HepG2 (cell line): ENCODE measurements at regions not wholly inside any gene's neighbourhood (a gene's known extent, or its start where the extent isn't known, plus 50 kb on each side); places are given as distances from the start of the nearest gene placed in this dataset.

Experiments
- ATAC-seq: fragments of 200-7000 bp; cut with Tn5 transposase; 3 replicates; pipeline ENCODE4 v1.9.1; 2020; ENCODE audit warnings: mild to moderate bottlenecking, moderate library complexity
- BruUV-seq: library from RNA; stranded (reverse); fragments of 400-500 nt; replicated peaks from 2 replicates; lab custom pipeline; 2021; lab: Mats Ljungman, UMichigan
- CTCF ChIA-PET: fragments of 300-600 bp; formaldehyde crosslinking; extraction: SDS; loops from one replicate; lab custom pipeline; 2021; ENCODE audit warnings: low total read pairs, inconsistent platforms, low intra/inter-chr PET ratio; lab: Yijun Ruan, JAX
- POLR2A ChIA-PET: fragments of 350-600 bp; sonication (Branson Sonifier 250); formaldehyde crosslinking; loops from one replicate; lab custom pipeline; 2020; ENCODE audit warnings: antibody characterized with exemption, inconsistent platforms; lab: Yijun Ruan, JAX
- DNase-seq: peaks from one replicate; pipeline ENCODE4 v3.0.0-alpha.2; 2015; ENCODE audit warnings: low spot score
- FAIRE-seq: peaks from 3 replicates; lab custom pipeline; 2011; peaks lifted over from hg19 to GRCh38; lab: Jason Lieb, UNC
- H2AFZ ChIP-seq: one replicate; pipeline ENCODE4 v1.6.1; 2011; ENCODE audit warnings: low read length, inconsistent platforms
- H3K27ac ChIP-seq: fragments of 300-600 bp; 3 replicates; pipeline ENCODE4 v1.8.0; 2011; ENCODE audit warnings: mixed run types, mild to moderate bottlenecking, mixed read lengths, low read length, inconsistent platforms; ENCODE audit not compliant: insufficient read depth; ENCODE audit errors: extremely low read length
- H3K27me3 ChIP-seq, 2 experiments: fragments of 200-600 bp in 1 of 2; 2 replicates in 1 of 2; 3 replicates in 1 of 2; pipeline versions ENCODE4 v1.6.0 to v1.8.0; 2011; ENCODE audit warnings: low read length in 2 of 2, mild to moderate bottlenecking in 2 of 2, moderate library complexity in 2 of 2, inconsistent platforms in 1 of 2; ENCODE audit not compliant: insufficient read depth in 2 of 2, control insufficient read depth in 1 of 2
- H3K36me3 ChIP-seq, 2 experiments: fragments of 200-600 bp in 1 of 2; replicated peaks in 1 of 2; 2 replicates in 1 of 2; 3 replicates in 1 of 2; pipeline versions ENCODE4 v1.5.1 to v1.8.0; 2011; ENCODE audit warnings: low read length in 2 of 2, inconsistent platforms in 1 of 2; ENCODE audit not compliant: insufficient read depth in 2 of 2, control insufficient read depth in 1 of 2
- H3K4me1 ChIP-seq: 2 replicates; pipeline ENCODE4 v1.5.1; 2012; ENCODE audit warnings: low read length, inconsistent platforms; ENCODE audit not compliant: insufficient read depth
- H3K4me2 ChIP-seq: 2 replicates; pipeline ENCODE4 v1.6.0; 2011; ENCODE audit warnings: low read depth, low read length, inconsistent platforms
- H3K4me3 ChIP-seq, 3 experiments: fragments of 200-600 bp in 1 of 3; sonication (generic), shearing (Covaris generic) in 1 of 3; replicated peaks in 1 of 3; 2 replicates each; pipeline ENCODE4 v1.5.1; 2011 to 2016; ENCODE audit warnings: low read length in 3 of 3, inconsistent platforms in 2 of 3, low read depth in 2 of 3, mild to moderate bottlenecking in 2 of 3, control low read depth in 1 of 3, mixed read lengths in 1 of 3; ENCODE audit not compliant: insufficient read depth in 1 of 3
- H3K79me2 ChIP-seq: one replicate; pipeline ENCODE4 v1.6.1; 2011; ENCODE audit warnings: low read length, inconsistent platforms; ENCODE audit not compliant: insufficient read depth
- H3K9ac ChIP-seq: 2 replicates; pipeline ENCODE4 v1.6.0; 2011; ENCODE audit warnings: mild to moderate bottlenecking, low read depth, low read length, inconsistent platforms; ENCODE audit not compliant: insufficient read depth
- H3K9me3 ChIP-seq: 2 replicates; pipeline ENCODE4 v1.5.1; 2012; ENCODE audit warnings: mild to moderate bottlenecking, low read length
- H4K20me1 ChIP-seq: 2 replicates; pipeline ENCODE4 v1.6.0; 2011; ENCODE audit warnings: inconsistent platforms, mild to moderate bottlenecking, low read length, moderate library complexity; ENCODE audit not compliant: insufficient read depth
- CREB1 ChIP-seq, 2 experiments: fragments of 450-650 bp in 1 of 2; IDR thresholded peaks; 2 replicates each; pipeline ENCODE4 v1.6.1; 2016 to 2017; ENCODE audit warnings: control low read depth in 1 of 2, mild to moderate bottlenecking in 1 of 2, missing compliant biosample characterization in 1 of 2, missing genetic modification characterization in 1 of 2
- ELF1 ChIP-seq: sonication (generic); formaldehyde crosslinking; IDR thresholded peaks from 2 replicates; pipeline ENCODE4 v1.4.0; 2020; ENCODE audit warnings: missing genetic modification reagents
- EP300 ChIP-seq, 3 experiments: sonication (generic) in 1 of 3; formaldehyde crosslinking in 1 of 3; IDR thresholded peaks; 2 replicates each; pipeline versions ENCODE4 v1.5.1 to v1.6.1; 2011 to 2020; ENCODE audit warnings: low read depth in 2 of 3, low read length in 2 of 3, borderline replicate concordance in 1 of 3, improper control_type of control experiment in 1 of 3, mild to moderate bottlenecking in 1 of 3, missing genetic modification reagents in 1 of 3, moderate library complexity in 1 of 3
- FOXP1 ChIP-seq, 2 experiments: fragments of 450-650 bp in 1 of 2; IDR thresholded peaks; 2 replicates each; pipeline ENCODE4 v1.6.1; 2017 to 2018; ENCODE audit warnings: antibody characterized with exemption in 1 of 2
- NR2F6 ChIP-seq, 2 experiments: IDR thresholded peaks; 2 replicates each; pipeline ENCODE4 v1.6.1; 2016; ENCODE audit warnings: antibody characterized with exemption in 1 of 2, mild to moderate bottlenecking in 1 of 2
- SMAD3 ChIP-seq: sonication (generic); formaldehyde crosslinking; IDR thresholded peaks from 2 replicates; pipeline ENCODE4 v1.4.0; 2020; ENCODE audit warnings: missing genetic modification reagents
- SNRNP70 ChIP-seq: fragments of 200-400 bp; formaldehyde crosslinking; IDR thresholded peaks from 2 replicates; pipeline ENCODE4 v1.6.1; 2017; ENCODE audit warnings: mild to moderate bottlenecking, low read depth, low read length, moderate library complexity
- ZFY ChIP-seq: sonication (generic); formaldehyde crosslinking; IDR thresholded peaks from 2 replicates; pipeline ENCODE4 v1.4.0; 2020; ENCODE audit warnings: missing genetic modification reagents
- ZNF816 ChIP-seq: sonication (generic); formaldehyde crosslinking; IDR thresholded peaks from 2 replicates; pipeline ENCODE4 v1.8.0; 2022; ENCODE audit warnings: missing genetic modification reagents, mild to moderate bottlenecking, borderline replicate concordance
- ZSCAN21 ChIP-seq: sonication (generic); formaldehyde crosslinking; IDR thresholded peaks from 2 replicates; pipeline ENCODE4 v1.8.0; 2022; ENCODE audit warnings: mild to moderate bottlenecking, missing genetic modification reagents, moderate library complexity, borderline replicate concordance
- WGBS: methylation state at CpG from one replicate; pipeline ENCODE4 v1.1.6; 2017; ENCODE audit warnings: low lambda C conversion rate; 5-methylcytosine and 5-hydroxymethylcytosine counted together
- in situ Hi-C: cut with HindIII; loops from 2 replicates; pipeline ENCODE4 v1.10.0; 2017; ENCODE audit warnings: low pct_unique_long_range_greater_than_20kb; ENCODE audit not compliant: extremely low pct_ligation_motif_present
- intact Hi-C: fragments of 100-400 bp; cut with micrococcal nuclease; formaldehyde crosslinking; loops from one replicate; pipeline ENCODE4 v1.10.0; 2022; ENCODE audit not compliant: unreplicated experiment

GRCh38 chr6:26170951-26171841 lies 84.0 kb downstream of the HFE start:
- Histone ChIP-seq H4K20me1 (no peaks in the 10 kb centered on the region), H3K27ac (no peak overlapping the region), H2AFZ (no peak overlapping the region), H3K9ac (no peak overlapping the region), H3K9me3 (no peaks in the 10 kb centered on the region), H3K36me3 (no peaks in the 10 kb centered on the region), H3K4me3 (no peak overlapping the region), H3K79me2 (no peaks in the 10 kb centered on the region), H3K4me1 (no peaks in the 10 kb centered on the region), H3K4me2 (no peak overlapping the region), H3K27me3 (no peaks in the 10 kb centered on the region)
- DNase-seq (no peak), ATAC-seq (no peak), FAIRE-seq (no peak)
- 85% methylated on average over 10 of the region's 10 CpGs for WGBS
- intact Hi-C loops, result no loop called here
- no peak for TF ChIP-seq EP300 (IDR thresholded peaks at IDR 0.05; ENCODE audit: low read depth in 2 of 2, low read length in 2 of 2)
- no peak for TF ChIP-seq EP300 (CRISPR knock-in tag; IDR thresholded peaks at IDR 0.05; ENCODE audit: borderline replicate concordance)
- no peak for TF ChIP-seq FOXP1 (IDR thresholded peaks at IDR 0.05)
- no peak for TF ChIP-seq FOXP1 (CRISPR knock-in tag; IDR thresholded peaks at IDR 0.05)
- TF ChIP-seq SMAD3 (CRISPR knock-in tag), result no peak
- TF ChIP-seq ZNF816 (CRISPR knock-in tag), result no peak
- TF ChIP-seq ELF1, result no peak
- no peak for TF ChIP-seq NR2F6 (IDR thresholded peaks at IDR 0.05)
- TF ChIP-seq NR2F6 (CRISPR knock-in tag; IDR thresholded peaks at IDR 0.05), result no peak
- in situ Hi-C loops, result loop anchor here (10.0 kb wide), 1 partner anchor 144 kb away; no protein-coding TSS in a partner anchor
- POLR2A ChIA-PET, result no interaction called here
- CTCF ChIA-PET, result no interaction called here
- no TSS peak for BruUV-seq

DNA sequence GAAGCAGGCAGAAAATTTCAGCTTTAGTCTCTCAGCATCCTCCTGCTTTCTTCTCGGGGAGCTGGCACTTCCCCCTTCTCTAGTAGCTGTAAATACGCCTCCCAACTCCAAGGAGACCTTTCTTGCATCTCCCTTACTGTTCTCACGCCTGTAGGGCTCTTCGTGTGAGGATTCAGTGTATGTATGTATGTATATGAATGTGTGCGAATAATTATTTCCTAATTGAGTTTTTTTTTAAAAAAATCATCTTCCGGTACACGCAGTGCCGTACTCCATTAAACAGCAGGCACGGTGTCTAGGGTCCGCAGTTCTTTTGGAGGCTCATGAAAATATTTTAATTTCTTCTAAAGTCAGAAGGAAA lies 85.4 kb downstream of the HFE start:
- intact Hi-C loops, result no loop called here
- ATAC-seq, result no peak
- H3K4me1 ChIP-seq, result peaks cover 5% of the 10 kb centered on the region
- no peaks in the 10 kb centered on the region for H3K36me3 ChIP-seq
- H3K27ac ChIP-seq, result no peak overlapping the region
- H3K4me2 ChIP-seq, result no peak overlapping the region
- TF ChIP-seq SNRNP70 (no peak), CREB1 (IDR thresholded peaks at IDR 0.05) (no peak), CREB1 (CRISPR knock-in tag; IDR thresholded peaks at IDR 0.05) (no peak), ZFY (CRISPR knock-in tag) (no peak), ZSCAN21 (CRISPR knock-in tag) (no peak)
- TF ChIP-seq, all 625 proteins: peak for 0
- WGBS, result 86% methylated on average over 10 of the region's 10 CpGs
- Histone ChIP-seq H3K9ac (no peak overlapping the region), H4K20me1 (no peaks in the 10 kb centered on the region), H2AFZ (no peak overlapping the region), H3K27me3 (no peaks in the 10 kb centered on the region), H3K79me2 (no peaks in the 10 kb centered on the region), H3K4me3 (no peak overlapping the region), H3K9me3 (no peaks in the 10 kb centered on the region)
- CTCF ChIA-PET, result no interaction called here
- BruUV-seq, result no TSS peak
- FAIRE-seq (no peak), DNase-seq (no peak)
- POLR2A ChIA-PET, result interaction anchor here (0.7 kb wide), 1 partner anchor 421 kb away, joined by 3 read pairs; no protein-coding TSS in a partner anchor
- in situ Hi-C loops, result loop anchor here (10.0 kb wide), 1 partner anchor 142 kb away; no protein-coding TSS in a partner anchor
